Peyer's patch (tissue), 4 donors: ENCODE measurements at regions not wholly inside any gene's neighbourhood (a gene's known extent, or its start where the extent isn't known, plus 50 kb on each side); places are given as distances from the start of the nearest gene placed in this dataset.

ENCODE experiments used
- DNase-seq, 3 donors: peaks; one replicate each; pipeline ENCODE4 v3.0.0-alpha.2; 2017 to 2019
- H3K27ac ChIP-seq, 4 donors: fragments of 200-600 bp; sonication (generic); one replicate each; pipeline ENCODE4 v1.5.1; 2016 to 2019
- H3K27me3 ChIP-seq, 2 donors: fragments of 200-600 bp; sonication (generic); one replicate each; pipeline ENCODE4 v1.5.1; 2019
- H3K36me3 ChIP-seq, 3 donors: fragments of 200-600 bp; sonication (generic); one replicate each; pipeline ENCODE4 v1.5.1; 2016 to 2019
- H3K4me1 ChIP-seq, 4 donors: fragments of 200-600 bp; sonication (generic); one replicate each; pipeline ENCODE4 v1.5.1; 2016 to 2019
- H3K4me3 ChIP-seq, 4 donors: fragments of 200-600 bp; sonication (generic); 1 replicate in 3 of 4; 2 replicates in 1 of 4; pipeline ENCODE4 v1.5.1; 2016 to 2019; ENCODE audit warnings: mild to moderate bottlenecking in 1 of 4
- H3K9me3 ChIP-seq, 4 donors: fragments of 200-600 bp; sonication (generic); one replicate each; pipeline ENCODE4 v1.5.1; 2016 to 2019; ENCODE audit warnings: mild to moderate bottlenecking in 1 of 4
- CTCF ChIP-seq, 6 experiments: fragments of 450-650 bp in 4 of 6; fragments of 200-600 bp in 2 of 6; sonication (generic) in 1 of 6; IDR thresholded peaks; one replicate each; pipeline ENCODE4 v1.5.1; 2017 to 2019; ENCODE audit warnings: antibody characterized with exemption in 6 of 6, mild to moderate bottlenecking in 3 of 6, moderate library complexity in 1 of 6
- POLR2A ChIP-seq, 2 donors: fragments of 450-650 bp; IDR thresholded peaks; one replicate each; pipeline ENCODE4 v1.5.1; 2017; ENCODE audit warnings: antibody characterized with exemption in 2 of 2, mild to moderate bottlenecking in 2 of 2, moderate library complexity in 2 of 2

GRCh38 chr6:149164199-149164750 lies 153.2 kb upstream of the TAB2 start:
- TF ChIP-seq CTCF (IDR thresholded peaks at IDR 0.05) (no peak), POLR2A (IDR thresholded peaks at IDR 0.05) (no peak)

GRCh38 chr6:149166336-149166735 lies 151.2 kb upstream of the TAB2 start:
- H3K27me3 ChIP-seq: no peaks in the 10 kb centered on the region
- no peak overlapping the region for H3K27ac ChIP-seq
- TF ChIP-seq CTCF (IDR thresholded peaks at IDR 0.05) (no peak), POLR2A (IDR thresholded peaks at IDR 0.05) (no peak)
- H3K36me3 ChIP-seq: no peaks in the 10 kb centered on the region
- H3K9me3 ChIP-seq: no peaks in the 10 kb centered on the region
- H3K4me3 ChIP-seq: no peak overlapping the region
- peaks cover 0 to 8% (median 0%) of the 10 kb centered on the region in 4 donors for H3K4me1 ChIP-seq
- no peak for DNase-seq

More at GRCh38 chr6:149164199-149164750, 153.2 kb upstream of the TAB2 start:
- no peak for DNase-seq
- H3K4me1 ChIP-seq: peaks cover 0 to 8% (median 0%) of the 10 kb centered on the region in 4 donors
- H3K27ac ChIP-seq: no peak overlapping the region
- no peaks in the 10 kb centered on the region for H3K36me3 ChIP-seq
- H3K27me3 ChIP-seq: no peaks in the 10 kb centered on the region
- no peaks in the 10 kb centered on the region for H3K9me3 ChIP-seq
- no peak overlapping the region for H3K4me3 ChIP-seq

GRCh38 chr6:149166747-149167146 lies 150.8 kb upstream of the TAB2 start:
- no peak for TF ChIP-seq CTCF (IDR thresholded peaks at IDR 0.05)
- TF ChIP-seq POLR2A (IDR thresholded peaks at IDR 0.05): no peak
- Histone ChIP-seq H3K9me3 (no peaks in the 10 kb centered on the region), H3K4me3 (no peak overlapping the region), H3K27me3 (no peaks in the 10 kb centered on the region), H3K4me1 (peaks cover 0 to 8% (median 0%) of the 10 kb centered on the region in 4 donors), H3K36me3 (no peaks in the 10 kb centered on the region), H3K27ac (no peak overlapping the region)
- no peak for DNase-seq

GRCh38 chr6:149168968-149169367 lies 148.5 kb upstream of the TAB2 start:
- TF ChIP-seq CTCF (IDR thresholded peaks at IDR 0.05) (no peak), POLR2A (IDR thresholded peaks at IDR 0.05) (no peak)
- Histone ChIP-seq H3K4me1 (peaks cover 0 to 8% (median 0%) of the 10 kb centered on the region in 4 donors), H3K27ac (no peak overlapping the region), H3K36me3 (no peaks in the 10 kb centered on the region), H3K9me3 (no peaks in the 10 kb centered on the region), H3K27me3 (no peaks in the 10 kb centered on the region), H3K4me3 (no peak overlapping the region)
- DNase-seq: no peak

GRCh38 chr6:149169761-149170511 lies 147.6 kb upstream of the TAB2 start:
- Histone ChIP-seq H3K36me3 (no peaks in the 10 kb centered on the region), H3K9me3 (no peaks in the 10 kb centered on the region), H3K4me3 (no peak overlapping the region), H3K4me1 (peaks cover 0 to 8% (median 0%) of the 10 kb centered on the region in 4 donors), H3K27ac (peak overlapping the region in 1 of 4 donors; percentile 9), H3K27me3 (no peaks in the 10 kb centered on the region)
- no peak for DNase-seq
- TF ChIP-seq CTCF (IDR thresholded peaks at IDR 0.05): no peak
- TF ChIP-seq POLR2A (IDR thresholded peaks at IDR 0.05): no peak
